B cell (primary cell): ENCODE measurements at regions not wholly inside any gene's neighbourhood (a gene's known extent, or its start where the extent isn't known, plus 50 kb on each side); places are given as distances from the start of the nearest gene placed in this dataset.

ENCODE experiments used
- ATAC-seq: fragments of 200-7000 bp; cut with Tn5 transposase; one replicate; pipeline ENCODE4 v1.10.0; 2021; ENCODE audit warnings: low read depth, mild to moderate bottlenecking, moderate number of reproducible peaks, moderate library complexity
- CTCF ChIA-PET: fragments of 350-600 bp; sonication (Branson Sonifier 250); formaldehyde crosslinking; loops from one replicate; lab custom pipeline; 2021; ENCODE audit warnings: antibody characterized with exemption, inconsistent platforms; lab: Charles Lee
- POLR2A ChIA-PET: fragments of 350-600 bp; sonication (Branson Sonifier 250); formaldehyde crosslinking; loops from one replicate; lab custom pipeline; 2021; ENCODE audit warnings: antibody characterized with exemption; lab: Charles Lee
- DNase-seq: peaks from one replicate; pipeline ENCODE4 v3.0.0; 2013
- H2AFZ ChIP-seq: 2 replicates; pipeline ENCODE4 v1.6.1; 2012; ENCODE audit warnings: mild to moderate bottlenecking, low read depth, low read length; ENCODE audit not compliant: insufficient read depth, poor library complexity, severe bottlenecking
- H3K27ac ChIP-seq, 2 donors: 1 replicate in 1 of 2; 2 replicates in 1 of 2; pipeline ENCODE4 v1.5.1; 2012 to 2013; ENCODE audit warnings: low read length in 2 of 2, mild to moderate bottlenecking in 2 of 2, moderate library complexity in 1 of 2
- H3K27me3 ChIP-seq, 4 experiments: fragments of 200-600 bp in 1 of 4; sonication (generic) in 1 of 4; replicated peaks in 1 of 4; 1 replicate in 2 of 4; 2 replicates in 2 of 4; pipeline versions ENCODE4 v1.6.1 to v1.7.0; 2013 to 2016; ENCODE audit warnings: low read length in 3 of 4, mild to moderate bottlenecking in 2 of 4, mixed read lengths in 1 of 4, moderate library complexity in 1 of 4; ENCODE audit not compliant: insufficient read depth in 4 of 4, control insufficient read depth in 3 of 4; ENCODE audit errors: control extremely low read depth in 1 of 4
- H3K36me3 ChIP-seq, 2 experiments: replicated peaks in 1 of 2; 1 replicate in 1 of 2; 2 replicates in 1 of 2; pipeline versions ENCODE4 v1.6.1 to v1.7.1; 2013; ENCODE audit warnings: low read length in 1 of 2; ENCODE audit not compliant: insufficient read depth in 2 of 2, control insufficient read depth in 1 of 2; ENCODE audit errors: control extremely low read depth in 1 of 2, extremely low read depth in 1 of 2
- H3K4me1 ChIP-seq, 2 donors: fragments of 200-600 bp in 1 of 2; sonication (generic) in 1 of 2; 1 replicate in 1 of 2; 2 replicates in 1 of 2; pipeline versions ENCODE4 v1.5.1 to v1.6.1; 2013 to 2017; ENCODE audit warnings: low read length in 2 of 2; ENCODE audit not compliant: control insufficient read depth in 2 of 2, insufficient read depth in 2 of 2
- H3K4me2 ChIP-seq: replicated peaks from 2 replicates; pipeline ENCODE3; 2012; ENCODE audit warnings: mild to moderate bottlenecking, low read depth, low read length; ENCODE audit not compliant: poor library complexity, severe bottlenecking
- H3K4me3 ChIP-seq, 5 experiments: fragments of 200-600 bp in 1 of 5; sonication (generic) in 1 of 5; 1 replicate in 3 of 5; 2 replicates in 2 of 5; pipeline versions ENCODE4 v1.5.1 to v1.7.0; 2011 to 2016; ENCODE audit warnings: low read length in 4 of 5, mild to moderate bottlenecking in 4 of 5, low read depth in 2 of 5, control low read depth in 1 of 5, moderate library complexity in 1 of 5; ENCODE audit not compliant: insufficient read depth in 1 of 5; ENCODE audit errors: control extremely low read depth in 1 of 5, extremely low read depth in 1 of 5
- H3K79me2 ChIP-seq: fragments of 200-600 bp; sonication (generic); one replicate; pipeline ENCODE4 v1.6.0; 2016; ENCODE audit warnings: low read length; ENCODE audit not compliant: control insufficient read depth, insufficient read depth
- H3K9ac ChIP-seq: fragments of 200-600 bp; sonication (generic); 2 replicates; pipeline ENCODE4 v1.6.1; 2017; ENCODE audit warnings: mild to moderate bottlenecking, low read length, moderate library complexity
- H3K9me3 ChIP-seq, 3 donors: one replicate each; pipeline versions ENCODE4 v1.6.1 to v1.7.1; 2013; ENCODE audit warnings: low read length in 2 of 3; ENCODE audit not compliant: control insufficient read depth in 2 of 3, insufficient read depth in 1 of 3; ENCODE audit errors: control extremely low read depth in 1 of 3
- H4K20me1 ChIP-seq: 2 replicates; pipeline ENCODE4 v1.6.0; 2012; ENCODE audit warnings: mild to moderate bottlenecking, low read length; ENCODE audit not compliant: insufficient read depth, control insufficient read depth, poor library complexity, severe bottlenecking
- H3K27ac Mint-ChIP-seq: one replicate; pipeline ENCODE4 v1.8.0; 2021; ENCODE audit warnings: mixed read lengths
- H3K27me3 Mint-ChIP-seq: one replicate; pipeline ENCODE4 v1.8.0; 2021; ENCODE audit warnings: mixed read lengths
- H3K4me1 Mint-ChIP-seq: one replicate; pipeline ENCODE4 v1.8.0; 2021; ENCODE audit warnings: mixed read lengths
- H3K4me3 Mint-ChIP-seq: one replicate; pipeline ENCODE4 v1.8.0; 2021; ENCODE audit warnings: mixed read lengths
- H3K9me3 Mint-ChIP-seq: one replicate; pipeline ENCODE4 v1.8.0; 2022; ENCODE audit warnings: mixed read lengths; ENCODE audit not compliant: insufficient read depth
- CTCF ChIP-seq: fragments of 200-600 bp; IDR thresholded peaks from one replicate; pipeline ENCODE4 v1.8.0; 2022; ENCODE audit warnings: antibody characterized with exemption, mild to moderate bottlenecking
- EZH2 ChIP-seq: IDR thresholded peaks from 2 replicates; pipeline ENCODE4 v1.6.1; 2012; ENCODE audit warnings: borderline replicate concordance, low read depth, mild to moderate bottlenecking, moderate library complexity, low read length; ENCODE audit not compliant: insufficient read depth, poor library complexity, severe bottlenecking
- WGBS: methylation state at CpG from one replicate; pipeline ENCODE4 v1.1.5; 2013; ENCODE audit warnings: missing lambda C conversion rate; ENCODE audit not compliant: insufficient coverage; 5-methylcytosine and 5-hydroxymethylcytosine counted together
- intact Hi-C: fragments of 100-400 bp; cut with micrococcal nuclease; formaldehyde crosslinking; loops from one replicate; pipeline ENCODE4 v1.10.0; 2022

- Mint-ChIP-seq H3K4me1 (peaks cover 4% of the 10 kb centered on the region), H3K27ac (no peak overlapping the region), H3K27me3 (peaks cover 11% of the 10 kb centered on the region), H3K4me3 (no peak overlapping the region), H3K9me3 (no peaks in the 10 kb centered on the region)
- Histone ChIP-seq H3K36me3 (no peaks in the 10 kb centered on the region), H3K79me2 (no peaks in the 10 kb centered on the region), H3K9me3 (no peaks in the 10 kb centered on the region), H4K20me1 (no peaks in the 10 kb centered on the region), H3K4me1 (peaks cover 3 to 6% of the 10 kb centered on the region in 2 donors), H2AFZ (no peak overlapping the region), H3K4me2 (no peak overlapping the region), H3K9ac (no peak overlapping the region), H3K27me3 (peaks cover 0 to 5% (median 1%) of the 10 kb centered on the region in 4 experiments), H3K27ac (no peak overlapping the region), H3K4me3 (no peak overlapping the region)
- TF ChIP-seq EZH2 = no peak
- TF ChIP-seq CTCF = no peak
- DNase-seq (no peak), ATAC-seq (no peak)
- intact Hi-C loops = no loop called here
- CTCF ChIA-PET = no interaction called here
- 40% methylated on average over 2 of the region's 6 CpGs for WGBS
- POLR2A ChIA-PET = no interaction called here
Measured at GRCh38 chr11:111019451-111019850, 226.1 kb upstream of the POU2AF2 start.

GRCh38 chr11:111018566-111018965, 227.0 kb upstream of the POU2AF2 start:
- H3K36me3 ChIP-seq = no peaks in the 10 kb centered on the region
- WGBS = no CpG with 5 or more reads among the region's 3 CpGs
- peaks cover 0 to 5% (median 1%) of the 10 kb centered on the region in 4 experiments for H3K27me3 ChIP-seq
- peaks cover 7 to 10% of the 10 kb centered on the region in 2 donors for H3K4me1 ChIP-seq
- no peak overlapping the region for H2AFZ ChIP-seq
- no peaks in the 10 kb centered on the region for H3K79me2 ChIP-seq
- no peaks in the 10 kb centered on the region for H3K9me3 ChIP-seq
- no peaks in the 10 kb centered on the region for H4K20me1 ChIP-seq
- H3K9me3 Mint-ChIP-seq = no peaks in the 10 kb centered on the region
- peaks cover 13% of the 10 kb centered on the region for H3K27me3 Mint-ChIP-seq
- no peak overlapping the region for H3K9ac ChIP-seq
- CTCF ChIA-PET = no interaction called here
- H3K4me3 Mint-ChIP-seq = no peak overlapping the region
- no peak for ATAC-seq
- POLR2A ChIA-PET = no interaction called here
- no peak for DNase-seq
- intact Hi-C loops = no loop called here
- H3K4me2 ChIP-seq = no peak overlapping the region
- peaks cover 4% of the 10 kb centered on the region for H3K4me1 Mint-ChIP-seq
- no peak for TF ChIP-seq CTCF
- TF ChIP-seq EZH2 = no peak
- H3K27ac ChIP-seq = no peak overlapping the region
- no peak overlapping the region for H3K4me3 ChIP-seq
- H3K27ac Mint-ChIP-seq = no peak overlapping the region
